Body of pancreas (tissue), 4 donors: ENCODE measurements at regions not wholly inside any gene's neighbourhood (a gene's known extent, or its start where the extent isn't known, plus 50 kb on each side); places are given as distances from the start of the nearest gene placed in this dataset.

Experiments
- ATAC-seq: fragments of 150-250 bp; one replicate; pipeline ENCODE4 v1.9.1; 2016
- DNase-seq, 4 donors: peaks; one replicate each; pipeline ENCODE4 v3.0.0-alpha.2; 2019
- H3K27ac ChIP-seq, 4 donors: fragments of 200-600 bp; sonication (generic); 1 replicate in 3 of 4; 2 replicates in 1 of 4; pipeline versions ENCODE4 v1.5.1 to v1.6.1; 2016 to 2019; ENCODE audit warnings: mild to moderate bottlenecking in 1 of 4, mixed read lengths in 1 of 4, moderate library complexity in 1 of 4
- H3K27me3 ChIP-seq, 2 donors: fragments of 200-600 bp; sonication (generic); one replicate each; pipeline ENCODE4 v1.6.0; 2016; ENCODE audit warnings: mild to moderate bottlenecking in 1 of 2
- H3K36me3 ChIP-seq, 2 donors: fragments of 200-600 bp; sonication (generic); replicated peaks in 1 of 2; 2 replicates each; pipeline ENCODE4 v1.5.1; 2016; ENCODE audit warnings: low read depth in 2 of 2; ENCODE audit not compliant: insufficient read depth in 1 of 2
- H3K4me1 ChIP-seq: fragments of 200-600 bp; sonication (generic); one replicate; pipeline ENCODE4 v1.6.0; 2016
- H3K4me3 ChIP-seq, 2 donors: fragments of 200-600 bp; sonication (generic); 1 replicate in 1 of 2; 2 replicates in 1 of 2; pipeline ENCODE4 v1.5.1; 2016 to 2019
- H3K9me3 ChIP-seq, 3 donors: fragments of 200-600 bp; sonication (generic); 1 replicate in 2 of 3; 2 replicates in 1 of 3; pipeline ENCODE4 v1.5.1; 2016
- POLR2A ChIP-seq, 3 donors: fragments of 450-650 bp; IDR thresholded peaks; one replicate each; pipeline ENCODE4 v1.6.1; 2016; ENCODE audit warnings: antibody characterized with exemption in 3 of 3, mild to moderate bottlenecking in 2 of 3
- whole genome bisulfite sequencing, 2 donors: methylation state at CpG; one replicate each; pipeline ENCODE4 v1.1.5; 2017; 5-methylcytosine and 5-hydroxymethylcytosine counted together
- intact Hi-C: fragments of 100-400 bp; cut with DNase I; formaldehyde crosslinking; loops from one replicate; pipeline ENCODE4 v1.15.1; 2023
- TF ChIP-seq, protein P1 (sequence below), 7 experiments: fragments of 450-650 bp in 4 of 7; fragments of 200-600 bp in 3 of 7; sonication (generic) in 3 of 7; IDR thresholded peaks; one replicate each; pipeline ENCODE4 v1.5.1; 2016 to 2019; ENCODE audit warnings: antibody characterized with exemption in 7 of 7

- 89 to 92% methylated on average over 4 of the region's 4 CpGs for WGBS, 2 donors
- ATAC-seq = no peak
- intact Hi-C loops = no loop called here
- H3K27me3 ChIP-seq = no peaks in the 10 kb centered on the region
- peaks cover 6% of the 10 kb centered on the region for H3K4me1 ChIP-seq
- no peaks in the 10 kb centered on the region for H3K9me3 ChIP-seq
- no peak for DNase-seq
- H3K36me3 ChIP-seq = no peaks in the 10 kb centered on the region
- H3K4me3 ChIP-seq = no peak overlapping the region
- H3K27ac ChIP-seq = no peak overlapping the region
- TF ChIP-seq POLR2A (IDR thresholded peaks at IDR 0.05) = no peak
- TF ChIP-seq, protein P1, sequence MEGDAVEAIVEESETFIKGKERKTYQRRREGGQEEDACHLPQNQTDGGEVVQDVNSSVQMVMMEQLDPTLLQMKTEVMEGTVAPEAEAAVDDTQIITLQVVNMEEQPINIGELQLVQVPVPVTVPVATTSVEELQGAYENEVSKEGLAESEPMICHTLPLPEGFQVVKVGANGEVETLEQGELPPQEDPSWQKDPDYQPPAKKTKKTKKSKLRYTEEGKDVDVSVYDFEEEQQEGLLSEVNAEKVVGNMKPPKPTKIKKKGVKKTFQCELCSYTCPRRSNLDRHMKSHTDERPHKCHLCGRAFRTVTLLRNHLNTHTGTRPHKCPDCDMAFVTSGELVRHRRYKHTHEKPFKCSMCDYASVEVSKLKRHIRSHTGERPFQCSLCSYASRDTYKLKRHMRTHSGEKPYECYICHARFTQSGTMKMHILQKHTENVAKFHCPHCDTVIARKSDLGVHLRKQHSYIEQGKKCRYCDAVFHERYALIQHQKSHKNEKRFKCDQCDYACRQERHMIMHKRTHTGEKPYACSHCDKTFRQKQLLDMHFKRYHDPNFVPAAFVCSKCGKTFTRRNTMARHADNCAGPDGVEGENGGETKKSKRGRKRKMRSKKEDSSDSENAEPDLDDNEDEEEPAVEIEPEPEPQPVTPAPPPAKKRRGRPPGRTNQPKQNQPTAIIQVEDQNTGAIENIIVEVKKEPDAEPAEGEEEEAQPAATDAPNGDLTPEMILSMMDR (IDR thresholded peaks at IDR 0.05) = no peak
These were observed 52.7 kb upstream of the FZD7 start for GRCh38 chr2:201980946-201981345.

GRCh38 chr2:201983174-201983573, 50.5 kb upstream of the FZD7 start:
- Histone ChIP-seq H3K4me3 (no peak overlapping the region), H3K27me3 (no peaks in the 10 kb centered on the region), H3K9me3 (no peaks in the 10 kb centered on the region), H3K27ac (no peak overlapping the region), H3K36me3 (no peaks in the 10 kb centered on the region), H3K4me1 (peaks cover 6% of the 10 kb centered on the region)
- 74 to 81% methylated on average over 2 of the region's 2 CpGs for WGBS, 2 donors
- no peak for TF ChIP-seq POLR2A (IDR thresholded peaks at IDR 0.05)
- TF ChIP-seq, protein P1 (IDR thresholded peaks at IDR 0.05) = no peak
- no peak for DNase-seq
- intact Hi-C loops = no loop called here
- no peak for ATAC-seq

DNA sequence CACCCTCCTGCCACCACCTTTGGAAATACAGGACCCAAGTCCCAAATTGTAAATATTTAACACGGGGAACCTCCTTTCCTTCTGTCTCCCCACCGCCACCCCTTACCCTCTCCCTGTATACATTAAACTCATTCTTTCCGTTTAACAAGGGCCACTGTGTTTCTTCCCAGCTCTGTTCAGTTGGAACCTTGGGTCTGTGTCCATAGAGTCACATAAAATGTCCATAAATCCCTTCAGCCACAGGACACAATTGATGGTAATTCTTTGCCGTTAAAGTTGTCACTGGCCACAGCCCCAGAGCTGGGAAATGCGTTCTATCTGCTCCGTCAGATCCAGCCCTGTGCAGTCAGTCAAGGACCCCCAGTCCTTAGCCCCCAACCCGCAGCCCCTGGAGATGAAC, 49.9 kb upstream of the FZD7 start:
- Histone ChIP-seq H3K27ac (no peak overlapping the region), H3K4me3 (no peak overlapping the region), H3K4me1 (peaks cover 6% of the 10 kb centered on the region), H3K9me3 (no peaks in the 10 kb centered on the region), H3K27me3 (no peaks in the 10 kb centered on the region), H3K36me3 (no peaks in the 10 kb centered on the region)
- TF ChIP-seq, protein P1 (IDR thresholded peaks at IDR 0.05) = no peak
- no peak for TF ChIP-seq POLR2A (IDR thresholded peaks at IDR 0.05)
- intact Hi-C loops = no loop called here
- ATAC-seq = no peak
- WGBS, 2 donors = 78 to 83% methylated on average over 7 of the region's 7 CpGs
- DNase-seq = no peak
